ENCODE measurements at regions not wholly inside any gene's neighbourhood (a gene's known extent, or its start where the extent isn't known, plus 50 kb on each side); places are given as distances from the start of the nearest gene placed in this dataset.

- DNase-seq (ENCODE audit: extremely low read depth, low read depth) = no peak
Measured at GRCh38 chr9:113646946-113647914, 183.7 kb downstream of the RGS3 start.

- DNase-seq (ENCODE audit: extremely low read depth, low read depth) = no peak
Measured at GRCh38 chr9:113648048-113648447, 184.5 kb downstream of the RGS3 start.

- DNase-seq (ENCODE audit: extremely low read depth, low read depth) = no peak
Measured at GRCh38 chr9:113648586-113648985, 185.1 kb downstream of the RGS3 start.

- DNase-seq (ENCODE audit: extremely low read depth, low read depth) = no peak
Measured at GRCh38 chr9:113649054-113649453, 185.5 kb downstream of the RGS3 start.

- DNase-seq (ENCODE audit: extremely low read depth, low read depth) = no peak
Measured at GRCh38 chr9:113649855-113650206, 186.3 kb downstream of the RGS3 start.

- no peak for DNase-seq (ENCODE audit: extremely low read depth, low read depth)
Measured at GRCh38 chr9:113650207-113651131, 186.9 kb downstream of the RGS3 start.

- no peak for DNase-seq (ENCODE audit: extremely low read depth, low read depth)
Measured at GRCh38 chr9:113651896-113652295, 188.4 kb downstream of the RGS3 start.

- DNase-seq (ENCODE audit: extremely low read depth, low read depth) = no peak
Measured at GRCh38 chr9:113652355-113653152, 189.0 kb downstream of the RGS3 start.

- no peak for DNase-seq (ENCODE audit: extremely low read depth, low read depth)
Measured at GRCh38 chr9:113653746-113654604, 190.4 kb downstream of the RGS3 start.

- no peak for DNase-seq (ENCODE audit: extremely low read depth, low read depth)
Measured at GRCh38 chr9:113654605-113655428, 191.3 kb downstream of the RGS3 start.

- DNase-seq (ENCODE audit: extremely low read depth, low read depth) = no peak
Measured at GRCh38 chr9:113656771-113657670, 193.5 kb downstream of the RGS3 start.

GRCh38 chr9:113657765-113658544 lies 194.4 kb downstream of the RGS3 start:
- peak; percentile 84 for DNase-seq (ENCODE audit: extremely low read depth, low read depth)

GRCh38 chr9:113658545-113658895 lies 195.0 kb downstream of the RGS3 start:
- no peak for DNase-seq (ENCODE audit: extremely low read depth, low read depth)

GRCh38 chr9:113659039-113659438 lies 195.5 kb downstream of the RGS3 start:
- DNase-seq (ENCODE audit: extremely low read depth, low read depth) = no peak

GRCh38 chr9:113659740-113660139 lies 196.2 kb downstream of the RGS3 start:
- no peak for DNase-seq (ENCODE audit: extremely low read depth, low read depth)

GRCh38 chr9:113660196-113660595 lies 196.7 kb downstream of the RGS3 start:
- DNase-seq (ENCODE audit: extremely low read depth, low read depth) = no peak

GRCh38 chr9:113661074-113661473 lies 197.5 kb downstream of the RGS3 start:
- no peak for DNase-seq (ENCODE audit: extremely low read depth, low read depth)
